Jurkat, Clone E6-1 (cell line): ENCODE measurements at regions not wholly inside any gene's neighbourhood (a gene's known extent, or its start where the extent isn't known, plus 50 kb on each side); places are given as distances from the start of the nearest gene placed in this dataset.
"Not testable (repeated sequence)": the region's sequence is repeated elsewhere in the genome, so short reads cannot be mapped to it uniquely, and the experiment has no call there.

Experiments
- DNase-seq: peaks from one replicate; pipeline ENCODE4 v3.0.0-alpha.2; 2011; ENCODE audit warnings: low read depth, low spot score
- H3K4me3 ChIP-seq: 2 replicates; pipeline ENCODE4 v1.5.1; 2011; ENCODE audit warnings: mild to moderate bottlenecking, low read length, control low read depth, moderate library complexity

GRCh38 chr21:25531538-25532250 is 75.6 kb downstream of the MRPL39 start:
- not testable (repeated sequence) for DNase-seq, H3K4me3 ChIP-seq

GRCh38 chr21:25528515-25528914 is 78.8 kb downstream of the MRPL39 start:
- H3K4me3 ChIP-seq = no peak overlapping the region
- no peak for DNase-seq

- no peak overlapping the region for H3K4me3 ChIP-seq
- no peak for DNase-seq
Observed at GRCh38 chr21:25518491-25518911, 88.8 kb downstream of the MRPL39 start.

- H3K4me3 ChIP-seq = no peak overlapping the region
- no peak for DNase-seq
Observed at GRCh38 chr21:25515484-25516405, 91.5 kb downstream of the MRPL39 start.

DNA sequence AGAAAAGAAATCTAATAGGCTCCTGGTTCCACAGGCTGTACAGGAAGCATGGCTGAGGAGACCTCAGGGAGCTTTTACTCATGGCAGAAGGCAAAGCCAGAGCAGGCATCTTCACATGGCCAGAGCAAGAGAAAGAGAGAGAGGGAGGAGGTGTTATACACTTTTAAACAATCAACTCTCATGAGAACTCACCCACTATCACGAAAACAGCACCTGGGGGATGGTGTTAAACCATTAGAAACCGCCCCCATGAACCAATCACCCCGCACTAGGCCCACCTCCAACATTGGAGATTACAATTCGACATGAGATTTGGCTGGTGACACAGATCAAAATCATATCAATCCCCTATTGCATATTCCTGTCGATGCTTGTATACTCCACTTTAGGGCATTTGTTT is 93.5 kb downstream of the MRPL39 start:
- DNase-seq = no peak
- no peak overlapping the region for H3K4me3 ChIP-seq

DNA sequence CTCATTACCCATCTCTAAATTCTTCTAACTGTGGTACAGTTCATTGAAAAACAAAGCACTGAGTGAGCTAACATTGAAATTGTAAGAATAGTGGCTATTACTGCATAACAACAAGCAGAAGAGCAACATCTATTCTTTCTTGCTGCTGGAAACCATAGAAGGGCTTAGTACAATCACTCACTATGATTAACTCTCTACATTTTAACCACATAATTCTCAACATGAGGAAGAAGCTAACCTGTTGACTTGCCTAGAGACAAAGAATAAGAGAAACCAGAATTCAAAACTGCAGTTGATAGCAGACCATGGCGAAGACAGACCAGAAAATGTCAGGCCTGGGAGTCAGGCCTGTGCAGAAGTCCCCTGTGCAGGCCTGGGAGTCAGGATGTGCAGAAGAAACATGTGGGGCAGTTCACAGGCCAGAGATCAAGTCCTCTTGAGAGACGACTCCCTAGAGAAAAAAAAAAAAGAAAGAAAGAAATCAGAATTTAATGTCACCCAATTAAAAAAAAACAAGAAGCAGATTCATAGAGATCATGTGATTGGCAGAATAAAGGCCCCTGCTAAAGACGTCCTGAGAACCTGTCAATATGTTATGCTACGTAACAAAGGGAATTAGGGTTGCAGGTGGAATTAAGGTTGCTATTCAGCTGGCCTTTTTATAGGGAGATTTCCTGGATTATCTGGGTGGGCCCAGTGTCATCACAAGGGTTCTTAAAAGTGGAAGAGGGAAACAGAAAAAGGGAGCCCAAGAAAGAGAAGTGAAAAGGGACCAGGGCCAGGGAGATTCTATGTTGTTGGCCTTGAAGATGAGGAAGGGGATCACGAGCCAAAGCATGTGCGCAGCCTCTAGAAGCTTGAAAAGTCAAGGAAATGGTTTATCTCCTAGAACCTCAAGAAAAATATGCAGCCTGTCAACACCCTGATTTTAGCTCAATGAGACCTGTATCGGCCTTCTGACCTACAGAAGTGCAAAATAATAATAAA is 94.9 kb downstream of the MRPL39 start:
- no peak overlapping the region for H3K4me3 ChIP-seq

DNA sequence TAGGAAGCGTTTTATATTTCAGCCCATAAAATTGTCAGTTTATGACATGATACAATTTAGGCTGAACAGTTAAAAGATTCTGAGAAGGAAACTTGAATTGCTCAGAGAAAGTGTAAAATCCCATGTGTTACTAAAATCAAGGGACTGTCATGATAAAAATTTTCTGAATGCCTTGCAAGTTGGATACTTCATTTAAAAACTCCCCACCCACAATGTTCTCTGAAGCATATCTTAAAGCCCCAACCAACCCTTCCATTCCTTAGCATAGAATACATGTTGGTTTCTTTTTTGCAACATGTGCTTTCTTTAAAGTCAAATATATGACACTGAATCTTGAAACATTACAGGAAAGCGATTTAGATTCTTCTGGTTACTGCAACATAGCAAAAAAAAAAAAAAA is 97.4 kb downstream of the MRPL39 start:
- no peak for DNase-seq
- no peak overlapping the region for H3K4me3 ChIP-seq

More for the DNA sequence above, 94.9 kb downstream of the MRPL39 start:
- no peak for DNase-seq

DNA sequence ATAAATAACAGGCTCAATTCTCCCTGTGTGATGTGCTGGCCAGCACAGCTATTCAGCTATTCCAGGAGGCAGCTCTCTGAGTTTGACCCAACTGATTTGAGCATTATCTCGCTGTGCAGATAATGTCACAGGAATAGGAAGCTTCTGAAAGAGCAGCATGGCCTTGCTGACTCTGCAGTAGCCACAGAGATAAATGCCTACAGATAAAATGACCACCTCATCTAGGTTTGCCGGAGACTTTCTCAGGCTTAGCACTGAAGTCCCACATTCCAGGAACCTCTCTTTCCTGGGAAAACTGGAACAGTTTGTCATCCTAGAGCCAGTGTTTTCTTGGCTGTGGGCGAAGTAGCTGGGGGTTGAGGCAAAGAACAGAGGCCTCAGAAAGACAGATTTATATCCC is 98.9 kb downstream of the MRPL39 start:
- DNase-seq = no peak
- H3K4me3 ChIP-seq = no peak overlapping the region

- peak; percentile 7 for DNase-seq
Observed at GRCh38 chr21:25507522-25507921, 99.8 kb downstream of the MRPL39 start.

GRCh38 chr21:25506887-25507286 is 100.4 kb downstream of the MRPL39 start:
- no peak for DNase-seq
- H3K4me3 ChIP-seq = no peak overlapping the region

More at GRCh38 chr21:25507522-25507921, 99.8 kb downstream of the MRPL39 start:
- no peak overlapping the region for H3K4me3 ChIP-seq

GRCh38 chr21:25506261-25506660 is 101.0 kb downstream of the MRPL39 start:
- H3K4me3 ChIP-seq = no peak overlapping the region
- DNase-seq = no peak

DNA sequence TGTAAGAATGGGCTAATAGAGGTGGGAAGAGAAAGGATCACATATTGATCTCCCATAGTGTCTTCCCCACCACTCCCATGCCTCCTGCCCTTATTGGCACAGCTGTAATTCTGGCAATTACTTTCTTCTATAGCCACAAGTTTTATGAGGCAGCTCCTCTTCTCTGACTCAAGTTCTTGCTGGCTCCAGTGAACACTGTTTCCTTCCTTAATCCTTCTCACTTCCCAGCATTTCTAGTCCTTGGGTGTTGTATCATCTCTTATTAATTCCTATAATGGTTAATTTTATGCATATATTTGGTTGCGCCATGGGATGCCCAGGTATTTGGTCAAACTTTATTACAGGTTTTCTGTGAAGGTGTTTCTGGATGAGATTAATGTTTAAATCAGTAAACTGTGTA is 103.3 kb downstream of the MRPL39 start:
- no peak for DNase-seq
- H3K4me3 ChIP-seq = no peak overlapping the region

DNA sequence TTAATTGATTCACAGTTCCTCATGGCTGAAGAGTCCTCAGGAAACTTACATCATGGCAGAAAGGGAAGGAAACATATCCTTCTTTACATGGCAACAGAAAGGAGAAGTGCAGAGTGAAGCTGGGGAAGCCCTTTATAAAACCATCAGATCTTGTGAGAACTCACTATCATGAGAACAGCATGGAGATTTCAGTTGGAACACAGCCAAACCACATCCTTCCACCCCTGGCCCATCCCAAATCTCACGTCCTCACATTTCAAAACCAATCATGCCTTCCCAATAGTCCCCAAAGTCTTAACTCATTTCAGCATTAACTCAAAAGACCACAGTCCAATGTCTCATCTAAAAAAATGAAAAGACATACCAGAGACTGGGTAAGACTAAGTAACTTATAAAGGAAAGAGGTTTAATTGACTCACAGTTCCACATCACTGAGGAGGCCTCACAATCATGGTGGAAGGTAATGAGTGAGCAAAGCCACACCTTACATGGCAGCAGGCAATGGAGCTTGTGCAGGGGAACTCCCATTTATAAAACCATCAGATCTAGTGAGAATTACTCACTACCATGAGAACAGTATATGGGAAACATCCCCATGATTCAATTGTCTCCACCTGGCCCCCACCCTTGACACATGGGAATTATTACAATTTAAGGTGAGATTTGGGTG is 105.2 kb downstream of the MRPL39 start:
- H3K4me3 ChIP-seq = no peak overlapping the region
- DNase-seq = peak; percentile 9

DNA sequence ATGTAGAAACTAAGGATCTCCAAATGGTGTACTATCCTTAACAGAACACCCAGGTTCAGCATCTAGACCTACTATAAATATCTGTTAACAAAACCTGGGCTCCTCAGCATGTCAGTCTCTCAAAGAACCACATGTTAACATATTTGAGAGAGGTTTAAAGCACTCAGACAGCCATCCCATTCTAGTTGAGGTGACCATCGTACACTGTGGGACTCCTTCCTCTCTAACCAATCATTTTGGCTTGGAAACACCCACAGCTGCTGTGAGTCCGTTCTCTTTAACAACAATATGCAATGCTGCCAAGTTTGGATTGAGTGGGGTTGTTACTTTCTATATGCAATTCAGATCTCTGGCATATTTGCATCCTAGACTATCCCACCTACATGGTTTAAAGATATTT is 105.8 kb downstream of the MRPL39 start:
- no peak overlapping the region for H3K4me3 ChIP-seq
- DNase-seq = no peak

- DNase-seq = no peak
- no peak overlapping the region for H3K4me3 ChIP-seq
Observed at GRCh38 chr21:25500598-25500997, 106.7 kb downstream of the MRPL39 start.

GRCh38 chr21:25496825-25497482 is 110.3 kb downstream of the MRPL39 start:
- no peak overlapping the region for H3K4me3 ChIP-seq
- no peak for DNase-seq

GRCh38 chr21:25494804-25495203 is 112.5 kb downstream of the MRPL39 start:
- H3K4me3 ChIP-seq = no peak overlapping the region
- DNase-seq = no peak

- no peak overlapping the region for H3K4me3 ChIP-seq
- no peak for DNase-seq
Observed at GRCh38 chr21:25493722-25494121, 113.6 kb downstream of the MRPL39 start.
